ENCODE measurements at regions not wholly inside any gene's neighbourhood (a gene's known extent, or its start where the extent isn't known, plus 50 kb on each side); places are given as distances from the start of the nearest gene placed in this dataset.

DNA sequence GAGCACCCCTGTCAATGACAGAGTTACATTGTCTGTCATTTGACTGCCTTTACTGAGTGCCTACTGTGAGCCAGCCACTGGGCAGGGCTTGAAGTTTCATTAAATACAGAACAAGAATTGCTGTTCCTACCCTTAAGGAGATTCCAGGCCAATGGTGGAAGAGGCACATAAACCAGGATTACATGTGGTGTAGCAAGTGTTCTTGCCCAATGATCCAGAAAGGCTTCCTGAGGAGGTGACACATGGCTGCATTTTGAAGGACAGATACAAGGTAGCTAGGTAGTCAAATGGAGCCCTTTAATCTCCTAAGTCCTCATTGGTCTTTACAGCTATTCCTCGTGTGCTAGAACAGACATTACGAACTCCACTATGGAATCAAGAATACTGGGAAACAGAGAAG, 312.7 kb downstream of the ETAA1 start:
- TF ChIP-seq ZC3H10 (CRISPR knock-in tag; IDR thresholded peaks at IDR 0.05): no peak
- TF ChIP-seq ZNF70 (CRISPR knock-in tag; IDR thresholded peaks at IDR 0.05): no peak
- TF ChIP-seq ZFP30 (CRISPR knock-in tag; IDR thresholded peaks at IDR 0.05): no peak
- no peak for TF ChIP-seq SNAI2 (CRISPR knock-in tag; IDR thresholded peaks at IDR 0.05)
- no peak for TF ChIP-seq PATZ1 (CRISPR knock-in tag; IDR thresholded peaks at IDR 0.05; ENCODE audit: borderline replicate concordance)
- no peak for TF ChIP-seq RARB (CRISPR knock-in tag; IDR thresholded peaks at IDR 0.05)
- no peak for TF ChIP-seq TCF4 (CRISPR knock-in tag; IDR thresholded peaks at IDR 0.05; ENCODE audit: borderline replicate concordance)
- TF ChIP-seq ZNF565 (CRISPR knock-in tag; conservative IDR thresholded peaks at IDR 0.05; ENCODE audit: low read depth): no peak
- no peak for TF ChIP-seq CREB5 (CRISPR knock-in tag; IDR thresholded peaks at IDR 0.05; ENCODE audit: low read depth)
- TF ChIP-seq ARNTL (CRISPR knock-in tag; IDR thresholded peaks at IDR 0.05; ENCODE audit: borderline replicate concordance, low read depth): no peak
- no peak for TF ChIP-seq ZFP3 (CRISPR knock-in tag; IDR thresholded peaks at IDR 0.05)
- no peak for TF ChIP-seq TOX (CRISPR knock-in tag; IDR thresholded peaks at IDR 0.05; ENCODE audit: borderline replicate concordance)
